ENCODE measurements at regions not wholly inside any gene's neighbourhood (a gene's known extent, or its start where the extent isn't known, plus 50 kb on each side); places are given as distances from the start of the nearest gene placed in this dataset.

GRCh38 chr9:20215552-20215951 is 406.7 kb downstream of the MLLT3 start:
- TF ChIP-seq EZH2phosphoT487 (IDR thresholded peaks at IDR 0.05; ENCODE audit: borderline replicate concordance, low read depth, low read length) (no peak), CTCF (conservative IDR thresholded peaks at IDR 0.05; ENCODE audit: low read length) (no peak)
- Histone ChIP-seq H3K9me3 (ENCODE audit: low read length) (no peaks in the 10 kb centered on the region), H3K27ac (ENCODE audit: low read depth, low read length, poor library complexity, severe bottlenecking) (no peak overlapping the region), H3K4me3 (ENCODE audit: low read depth, low read length, poor library complexity, severe bottlenecking) (no peak overlapping the region), H2AFZ (ENCODE audit: low read length) (no peak overlapping the region), H3K9me2 (ENCODE audit: insufficient read depth, low read length) (no peaks in the 10 kb centered on the region), H3K36me3 (ENCODE audit: insufficient read depth, low read length) (no peaks in the 10 kb centered on the region), H3K4me2 (ENCODE audit: low read length) (no peak overlapping the region), H3K4me1 (ENCODE audit: insufficient read depth, low read length, poor library complexity, severe bottlenecking) (no peaks in the 10 kb centered on the region), H4K20me1 (ENCODE audit: insufficient read depth, low read length) (no peaks in the 10 kb centered on the region), H3K79me2 (ENCODE audit: insufficient read depth, low read depth, low read length) (no peaks in the 10 kb centered on the region)
- DNase-seq (ENCODE audit: low spot score): no peak
- no TSS peak for BruUV-seq (replicated peaks)
- POLR2A ChIA-PET: interaction anchor here (0.7 to 1.0 kb wide), 2 partner anchors 10 to 27 kb away, joined by 3 read pairs; no protein-coding TSS in a partner anchor
- CTCF ChIA-PET (ENCODE audit: unreplicated experiment): no interaction called here
- intact Hi-C loops (cut with micrococcal nuclease; ENCODE audit: unreplicated experiment): no loop called here

GRCh38 chr9:20212806-20213205 is 409.5 kb downstream of the MLLT3 start:
- intact Hi-C loops (cut with micrococcal nuclease; ENCODE audit: unreplicated experiment): no loop called here
- DNase-seq (ENCODE audit: low spot score): no peak
- no peaks in the 10 kb centered on the region for H3K9me2 ChIP-seq (ENCODE audit: insufficient read depth, low read length)
- ChIA-PET CTCF (ENCODE audit: unreplicated experiment) (no interaction called here), POLR2A (no interaction called here)
- no peaks in the 10 kb centered on the region for H3K79me2 ChIP-seq (ENCODE audit: insufficient read depth, low read depth, low read length)
- no peaks in the 10 kb centered on the region for H3K36me3 ChIP-seq (ENCODE audit: insufficient read depth, low read length)
- no peak overlapping the region for H3K4me3 ChIP-seq (ENCODE audit: low read depth, low read length, poor library complexity, severe bottlenecking)
- no peak overlapping the region for H3K27ac ChIP-seq (ENCODE audit: low read depth, low read length, poor library complexity, severe bottlenecking)
- no peak overlapping the region for H3K4me2 ChIP-seq (ENCODE audit: low read length)
- no TSS peak for BruUV-seq (replicated peaks)
- no peak for TF ChIP-seq CTCF (conservative IDR thresholded peaks at IDR 0.05; ENCODE audit: low read length)
- no peak for TF ChIP-seq EZH2phosphoT487 (IDR thresholded peaks at IDR 0.05; ENCODE audit: borderline replicate concordance, low read depth, low read length)
- H4K20me1 ChIP-seq (ENCODE audit: insufficient read depth, low read length): no peaks in the 10 kb centered on the region
- no peaks in the 10 kb centered on the region for H3K4me1 ChIP-seq (ENCODE audit: insufficient read depth, low read length, poor library complexity, severe bottlenecking)
- H3K9me3 ChIP-seq (ENCODE audit: low read length): no peaks in the 10 kb centered on the region
- H2AFZ ChIP-seq (ENCODE audit: low read length): no peak overlapping the region

- no peaks in the 10 kb centered on the region for H3K9me3 ChIP-seq (ENCODE audit: low read length)
- H4K20me1 ChIP-seq (ENCODE audit: insufficient read depth, low read length): no peaks in the 10 kb centered on the region
- H3K36me3 ChIP-seq (ENCODE audit: insufficient read depth, low read length): no peaks in the 10 kb centered on the region
- H3K27ac ChIP-seq (ENCODE audit: low read depth, low read length, poor library complexity, severe bottlenecking): no peak overlapping the region
- ChIA-PET POLR2A (interaction anchor here (1.2 to 1.7 kb wide), 2 partner anchors 10 to 33 kb away, joined by 3 to 6 read pairs; no protein-coding TSS in a partner anchor), CTCF (ENCODE audit: unreplicated experiment) (no interaction called here)
- H3K4me2 ChIP-seq (ENCODE audit: low read length): no peak overlapping the region
- intact Hi-C loops (cut with micrococcal nuclease; ENCODE audit: unreplicated experiment): no loop called here
- no peak for TF ChIP-seq CTCF (conservative IDR thresholded peaks at IDR 0.05; ENCODE audit: low read length)
- no peak for TF ChIP-seq EZH2phosphoT487 (IDR thresholded peaks at IDR 0.05; ENCODE audit: borderline replicate concordance, low read depth, low read length)
- H3K9me2 ChIP-seq (ENCODE audit: insufficient read depth, low read length): no peaks in the 10 kb centered on the region
- DNase-seq (ENCODE audit: low spot score): no peak
- no peaks in the 10 kb centered on the region for H3K79me2 ChIP-seq (ENCODE audit: insufficient read depth, low read depth, low read length)
- no peak overlapping the region for H2AFZ ChIP-seq (ENCODE audit: low read length)
- H3K4me3 ChIP-seq (ENCODE audit: low read depth, low read length, poor library complexity, severe bottlenecking): no peak overlapping the region
- no peaks in the 10 kb centered on the region for H3K4me1 ChIP-seq (ENCODE audit: insufficient read depth, low read length, poor library complexity, severe bottlenecking)
- BruUV-seq (replicated peaks): no TSS peak
Observed at GRCh38 chr9:20209391-20210340, 412.6 kb downstream of the MLLT3 start.

Measured in OCI-LY7 (cell line).